ENCODE measurements at regions not wholly inside any gene's neighbourhood (a gene's known extent, or its start where the extent isn't known, plus 50 kb on each side); places are given as distances from the start of the nearest gene placed in this dataset.

DNA sequence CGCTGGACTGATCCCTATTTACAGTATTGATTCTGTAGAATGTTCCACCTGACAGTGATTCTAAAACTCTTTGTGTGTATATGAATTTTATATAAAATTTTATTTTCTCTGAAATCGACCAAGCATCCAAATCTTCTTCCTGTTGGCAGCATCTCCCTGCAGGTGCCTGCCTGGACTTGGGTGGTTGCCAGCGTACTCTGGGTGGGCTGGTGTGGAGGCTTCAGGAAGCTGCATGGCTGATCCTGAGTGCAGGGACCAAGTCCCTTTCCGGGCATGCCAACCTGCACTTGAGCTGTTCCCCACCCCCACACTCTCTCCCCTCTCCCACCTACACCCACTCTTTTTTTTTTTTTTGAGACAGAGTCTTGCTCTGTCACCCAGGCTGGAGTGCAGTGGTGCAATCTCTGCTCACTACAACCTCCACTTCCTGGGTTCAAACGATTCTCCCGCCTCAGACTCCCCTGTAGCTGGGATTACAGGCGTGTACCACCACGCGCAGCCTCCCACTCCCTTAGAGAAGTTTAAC lies 53.2 kb upstream of the ALKAL2 start:
- peaks cover 22% of the 10 kb centered on the region for H3K9me3 Mint-ChIP-seq
- ATAC-seq = no peak
- H3K4me3 Mint-ChIP-seq = no peak overlapping the region
- H3K27ac Mint-ChIP-seq = no peak overlapping the region
- H3K4me1 Mint-ChIP-seq = peaks cover 18% of the 10 kb centered on the region
- H3K36me3 Mint-ChIP-seq = peaks cover 8% of the 10 kb centered on the region
- H3K27me3 Mint-ChIP-seq = peaks cover 26% of the 10 kb centered on the region
